Hepatic stellate cell (primary cell): ENCODE measurements at regions not wholly inside any gene's neighbourhood (a gene's known extent, or its start where the extent isn't known, plus 50 kb on each side); places are given as distances from the start of the nearest gene placed in this dataset.

ENCODE experiments used
- DNase-seq: peaks from one replicate; pipeline ENCODE4 v3.0.0; 2011; ENCODE audit warnings: low spot score

GRCh38 chr15:92565351-92566125 is 90.0 kb downstream of the FAM174B start:
- DNase-seq = no peak

GRCh38 chr15:92561754-92562153 is 93.8 kb downstream of the FAM174B start:
- DNase-seq = no peak

GRCh38 chr15:92553317-92553716 is 102.3 kb downstream of the FAM174B start:
- no peak for DNase-seq

GRCh38 chr15:92545996-92546395 is 109.6 kb downstream of the FAM174B start:
- no peak for DNase-seq

- DNase-seq = no peak
Observed at GRCh38 chr15:92541291-92542200, 114.0 kb downstream of the FAM174B start.

GRCh38 chr15:92538115-92538514 is 117.5 kb downstream of the FAM174B start:
- no peak for DNase-seq

GRCh38 chr15:92533298-92533697 is 122.3 kb downstream of the FAM174B start:
- DNase-seq = no peak

GRCh38 chr15:92531406-92531805 is 124.2 kb downstream of the FAM174B start:
- DNase-seq = no peak

- no peak for DNase-seq
Observed at GRCh38 chr15:92528736-92529135, 126.8 kb downstream of the FAM174B start.

GRCh38 chr15:92527197-92527596 is 128.4 kb downstream of the FAM174B start:
- no peak for DNase-seq

- DNase-seq = no peak
Observed at GRCh38 chr15:92525758-92526245, 129.8 kb downstream of the FAM174B start.

- no peak for DNase-seq
Observed at GRCh38 chr15:92524874-92525565, 130.6 kb downstream of the FAM174B start.

GRCh38 chr15:92524161-92524560 is 130.5 kb downstream of the ST8SIA2 start:
- no peak for DNase-seq

GRCh38 chr15:92523176-92523575 is 129.5 kb downstream of the ST8SIA2 start:
- DNase-seq = no peak

- DNase-seq = peak; percentile 11
Observed at GRCh38 chr15:92521624-92522008, 127.9 kb downstream of the ST8SIA2 start.

- no peak for DNase-seq
Observed at GRCh38 chr15:92520914-92521623, 127.4 kb downstream of the ST8SIA2 start.

GRCh38 chr15:92519709-92520108 is 126.0 kb downstream of the ST8SIA2 start:
- no peak for DNase-seq
